OCI-LY7 (cell line): ENCODE measurements at regions not wholly inside any gene's neighbourhood (a gene's known extent, or its start where the extent isn't known, plus 50 kb on each side); places are given as distances from the start of the nearest gene placed in this dataset.

Experiments used
- BruUV-seq: library from RNA; stranded (reverse); fragments of 400-500 nt; replicated peaks from 2 replicates; lab custom pipeline; 2021; lab: Mats Ljungman, UMichigan
- CTCF ChIA-PET: fragments of 300-600 bp; sonication (Branson Sonifier 250); formaldehyde crosslinking; loops from one replicate; lab custom pipeline; 2022; ENCODE audit warnings: antibody characterized with exemption; ENCODE audit not compliant: unreplicated experiment; lab: Charles Lee
- POLR2A ChIA-PET: fragments of 300-600 bp; sonication (Branson Sonifier 250); formaldehyde crosslinking; loops from one replicate; lab custom pipeline; 2022; ENCODE audit warnings: antibody characterized with exemption; lab: Charles Lee
- DNase-seq: peaks from one replicate; pipeline ENCODE4 v3.0.0-alpha.2; 2015; ENCODE audit warnings: low spot score
- H2AFZ ChIP-seq: fragments of 200-600 bp; sonication (generic), shearing (Covaris generic); 2 replicates; pipeline ENCODE4 v1.6.1; 2014; ENCODE audit warnings: mild to moderate bottlenecking, antibody characterized with exemption, low read length, moderate library complexity
- H3K27ac ChIP-seq: fragments of 200-600 bp; sonication (generic); 2 replicates; pipeline ENCODE4 v1.5.1; 2014; ENCODE audit warnings: mixed run types, low read depth, mild to moderate bottlenecking, moderate library complexity, low read length, inconsistent platforms; ENCODE audit not compliant: poor library complexity, severe bottlenecking
- H3K36me3 ChIP-seq: fragments of 200-600 bp; sonication (generic); 2 replicates; pipeline ENCODE4 v1.6.1; 2014; ENCODE audit warnings: mild to moderate bottlenecking, antibody characterized with exemption, low read length, moderate library complexity, mixed read lengths; ENCODE audit not compliant: insufficient read depth
- H3K4me1 ChIP-seq: fragments of 200-600 bp; sonication (generic); 2 replicates; pipeline ENCODE4 v1.5.1; 2014; ENCODE audit warnings: mild to moderate bottlenecking, low read length; ENCODE audit not compliant: insufficient read depth, poor library complexity, severe bottlenecking
- H3K4me2 ChIP-seq: fragments of 200-600 bp; sonication (generic); 2 replicates; pipeline ENCODE4 v1.6.1; 2014; ENCODE audit warnings: mild to moderate bottlenecking, low read length
- H3K4me3 ChIP-seq: fragments of 200-600 bp; sonication (generic); 2 replicates; pipeline ENCODE4 v1.5.1; 2014; ENCODE audit warnings: mild to moderate bottlenecking, low read depth, low read length; ENCODE audit not compliant: poor library complexity, severe bottlenecking
- H3K79me2 ChIP-seq: fragments of 200-600 bp; sonication (generic); 2 replicates; pipeline ENCODE4 v1.6.1; 2016; ENCODE audit warnings: low read depth, mild to moderate bottlenecking, low read length, moderate library complexity, mixed read lengths; ENCODE audit not compliant: insufficient read depth
- H3K9me2 ChIP-seq: fragments of 200-600 bp; sonication (generic); 2 replicates; pipeline ENCODE4 v1.6.1; 2016; ENCODE audit warnings: mild to moderate bottlenecking, low read length, mixed read lengths; ENCODE audit not compliant: insufficient read depth
- H3K9me3 ChIP-seq: fragments of 200-600 bp; sonication (generic); 2 replicates; pipeline ENCODE4 v1.6.1; 2014; ENCODE audit warnings: mild to moderate bottlenecking, mixed run types, low read length, mixed read lengths
- H4K20me1 ChIP-seq: fragments of 200-600 bp; sonication (generic); 2 replicates; pipeline ENCODE4 v1.6.1; 2014; ENCODE audit warnings: mild to moderate bottlenecking, antibody characterized with exemption, low read length, moderate library complexity, mixed read lengths; ENCODE audit not compliant: insufficient read depth
- CTCF ChIP-seq: fragments of 200-600 bp; sonication (generic); conservative IDR thresholded peaks from 2 replicates; pipeline ENCODE4 v1.5.1; 2014; ENCODE audit warnings: mild to moderate bottlenecking, antibody characterized with exemption, low read length, moderate library complexity, mixed read lengths
- EZH2phosphoT487 ChIP-seq: fragments of 200-600 bp; sonication (generic); IDR thresholded peaks from 2 replicates; pipeline ENCODE4 v1.6.1; 2018; ENCODE audit warnings: low read depth, borderline replicate concordance, mild to moderate bottlenecking, mixed run types, antibody characterized with exemption, low read length, moderate library complexity, mixed read lengths
- intact Hi-C: fragments of 100-400 bp; cut with micrococcal nuclease; formaldehyde crosslinking; loops from one replicate; pipeline ENCODE4 v1.10.0; 2022; ENCODE audit not compliant: unreplicated experiment

DNA sequence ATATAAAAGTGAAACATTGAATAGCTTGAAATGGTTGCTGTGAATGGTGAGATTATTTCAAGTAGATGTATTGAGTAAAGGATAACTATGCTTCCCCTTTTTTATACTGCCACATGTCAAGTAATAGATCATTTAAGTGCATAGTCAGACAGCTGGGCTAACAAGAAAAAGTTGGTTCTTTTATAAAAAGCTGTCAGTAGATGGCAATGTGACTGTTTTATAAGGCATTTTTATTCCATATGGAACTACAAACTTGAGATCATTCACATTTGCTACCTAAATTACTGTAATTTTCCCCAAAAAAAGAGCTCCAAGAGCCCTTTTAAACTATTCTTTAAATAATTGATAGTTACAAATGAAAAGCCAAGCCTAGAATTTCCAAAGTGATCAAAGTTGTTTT, 831.0 kb downstream of the C4orf33 start:
- ChIA-PET POLR2A (no interaction called here), CTCF (no interaction called here)
- H4K20me1 ChIP-seq = no peaks in the 10 kb centered on the region
- no peaks in the 10 kb centered on the region for H3K4me1 ChIP-seq
- H3K4me2 ChIP-seq = no peak overlapping the region
- no peaks in the 10 kb centered on the region for H3K9me3 ChIP-seq
- no peak overlapping the region for H3K4me3 ChIP-seq
- no peaks in the 10 kb centered on the region for H3K79me2 ChIP-seq
- DNase-seq = peak; percentile 10
- H2AFZ ChIP-seq = no peak overlapping the region
- intact Hi-C loops = no loop called here
- H3K36me3 ChIP-seq = no peaks in the 10 kb centered on the region
- TF ChIP-seq CTCF = peak; percentile 63
- no peak for TF ChIP-seq EZH2phosphoT487
- no peaks in the 10 kb centered on the region for H3K9me2 ChIP-seq
- BruUV-seq = no TSS peak
- no peak overlapping the region for H3K27ac ChIP-seq

GRCh38 chr4:129929052-129929451, 833.1 kb downstream of the C4orf33 start:
- ChIA-PET CTCF (no interaction called here), POLR2A (no interaction called here)
- H3K4me2 ChIP-seq = no peak overlapping the region
- H4K20me1 ChIP-seq = no peaks in the 10 kb centered on the region
- DNase-seq = peak; percentile 29
- intact Hi-C loops = no loop called here
- no peaks in the 10 kb centered on the region for H3K4me1 ChIP-seq
- H3K79me2 ChIP-seq = no peaks in the 10 kb centered on the region
- H3K4me3 ChIP-seq = no peak overlapping the region
- H3K9me3 ChIP-seq = no peaks in the 10 kb centered on the region
- BruUV-seq = no TSS peak
- H2AFZ ChIP-seq = no peak overlapping the region
- no peaks in the 10 kb centered on the region for H3K9me2 ChIP-seq
- no peaks in the 10 kb centered on the region for H3K36me3 ChIP-seq
- no peak overlapping the region for H3K27ac ChIP-seq
- TF ChIP-seq CTCF = peak; percentile 79
- TF ChIP-seq EZH2phosphoT487 = no peak

- Histone ChIP-seq H3K79me2 (no peaks in the 10 kb centered on the region), H3K36me3 (no peaks in the 10 kb centered on the region), H3K27ac (no peak overlapping the region), H3K4me1 (no peaks in the 10 kb centered on the region), H3K9me2 (no peaks in the 10 kb centered on the region), H3K9me3 (no peaks in the 10 kb centered on the region), H2AFZ (no peak overlapping the region), H3K4me2 (no peak overlapping the region), H4K20me1 (no peaks in the 10 kb centered on the region), H3K4me3 (no peak overlapping the region)
- ChIA-PET POLR2A (no interaction called here), CTCF (no interaction called here)
- BruUV-seq = no TSS peak
- no peak for TF ChIP-seq EZH2phosphoT487
- no peak for TF ChIP-seq CTCF
- intact Hi-C loops = no loop called here
- no peak for DNase-seq
Measured at GRCh38 chr4:129929984-129930383, 834.0 kb downstream of the C4orf33 start.
